Epithelial cell of esophagus (primary cell): ENCODE measurements at regions not wholly inside any gene's neighbourhood (a gene's known extent, or its start where the extent isn't known, plus 50 kb on each side); places are given as distances from the start of the nearest gene placed in this dataset.

Source experiments
- DNase-seq: peaks from one replicate; pipeline ENCODE4 v3.0.0; 2010; ENCODE audit warnings: low read depth
- H3K4me3 ChIP-seq: 2 replicates; pipeline ENCODE4 v1.5.1; 2011; ENCODE audit warnings: mild to moderate bottlenecking, low read length, control low read depth
- TF ChIP-seq, protein P1 (sequence below): IDR thresholded peaks from 2 replicates; pipeline ENCODE4 v1.5.1; 2011; ENCODE audit warnings: low read depth, mild to moderate bottlenecking, low read length, control low read depth, inconsistent platforms; ENCODE audit not compliant: insufficient read depth; ENCODE audit errors: missing control alignments

DNA sequence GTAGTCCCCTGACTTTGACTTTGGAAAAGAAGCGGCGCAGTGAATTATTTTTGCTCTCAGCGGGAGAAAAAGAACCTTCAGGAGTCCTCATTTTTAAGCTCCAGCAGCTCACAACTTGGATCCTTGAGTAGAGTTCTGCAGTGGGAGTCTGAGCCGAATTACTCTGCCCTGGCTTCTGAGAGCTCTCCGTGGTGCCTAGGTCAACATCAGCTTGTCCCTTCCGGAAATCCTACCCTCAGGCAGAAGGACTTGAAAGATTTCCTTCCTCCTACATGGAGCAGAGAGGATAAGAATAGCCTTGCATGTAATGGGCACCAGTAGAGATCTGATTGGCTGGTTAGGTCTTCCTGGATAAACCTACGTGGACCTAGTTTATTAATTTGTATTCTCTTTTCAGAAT is 549.7 kb upstream of the TENM3 start:
- H3K4me3 ChIP-seq = no peak overlapping the region
- DNase-seq = no peak
- TF ChIP-seq, protein P1, sequence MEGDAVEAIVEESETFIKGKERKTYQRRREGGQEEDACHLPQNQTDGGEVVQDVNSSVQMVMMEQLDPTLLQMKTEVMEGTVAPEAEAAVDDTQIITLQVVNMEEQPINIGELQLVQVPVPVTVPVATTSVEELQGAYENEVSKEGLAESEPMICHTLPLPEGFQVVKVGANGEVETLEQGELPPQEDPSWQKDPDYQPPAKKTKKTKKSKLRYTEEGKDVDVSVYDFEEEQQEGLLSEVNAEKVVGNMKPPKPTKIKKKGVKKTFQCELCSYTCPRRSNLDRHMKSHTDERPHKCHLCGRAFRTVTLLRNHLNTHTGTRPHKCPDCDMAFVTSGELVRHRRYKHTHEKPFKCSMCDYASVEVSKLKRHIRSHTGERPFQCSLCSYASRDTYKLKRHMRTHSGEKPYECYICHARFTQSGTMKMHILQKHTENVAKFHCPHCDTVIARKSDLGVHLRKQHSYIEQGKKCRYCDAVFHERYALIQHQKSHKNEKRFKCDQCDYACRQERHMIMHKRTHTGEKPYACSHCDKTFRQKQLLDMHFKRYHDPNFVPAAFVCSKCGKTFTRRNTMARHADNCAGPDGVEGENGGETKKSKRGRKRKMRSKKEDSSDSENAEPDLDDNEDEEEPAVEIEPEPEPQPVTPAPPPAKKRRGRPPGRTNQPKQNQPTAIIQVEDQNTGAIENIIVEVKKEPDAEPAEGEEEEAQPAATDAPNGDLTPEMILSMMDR = no peak

DNA sequence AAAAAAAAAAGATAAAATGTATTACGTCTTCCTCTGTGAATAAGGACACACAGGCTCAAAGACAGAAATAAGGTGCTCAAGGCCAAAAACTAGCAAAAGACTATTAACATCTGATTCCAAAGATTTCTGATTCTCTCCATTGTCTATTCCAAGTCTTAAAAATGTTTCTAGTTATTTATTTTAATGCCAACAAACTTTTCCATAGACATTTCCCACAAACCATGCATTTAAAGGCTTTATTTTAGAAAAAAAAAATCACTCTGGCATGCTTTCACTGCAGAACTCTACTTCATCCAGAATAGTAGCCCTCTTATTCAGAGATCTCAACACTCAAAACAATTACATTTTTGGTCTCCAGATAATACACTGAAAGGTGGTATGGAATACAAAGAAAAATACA is 545.0 kb upstream of the TENM3 start:
- no peak for DNase-seq
- no peak overlapping the region for H3K4me3 ChIP-seq
- TF ChIP-seq, protein P1 = no peak

DNA sequence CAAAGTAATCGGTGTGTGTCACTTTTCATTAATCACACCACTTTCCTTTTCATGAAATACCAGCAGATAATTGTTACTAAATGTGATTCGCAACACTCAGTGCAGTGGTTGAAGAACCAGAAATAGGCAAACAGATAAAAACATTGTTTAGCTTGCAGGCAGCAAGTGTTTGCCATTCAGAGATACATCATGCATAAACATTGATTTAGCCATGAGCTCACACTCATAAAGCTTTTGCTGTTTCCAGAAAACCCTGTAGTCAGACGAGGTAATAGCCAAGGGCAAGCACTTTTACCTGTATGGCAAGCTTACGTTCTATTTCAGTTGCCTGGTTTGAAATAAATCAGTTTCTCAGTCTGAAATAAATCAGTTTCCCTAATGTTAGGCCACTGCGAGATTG is 542.0 kb upstream of the TENM3 start:
- TF ChIP-seq, protein P1 = no peak
- no peak for DNase-seq
- no peak overlapping the region for H3K4me3 ChIP-seq

DNA sequence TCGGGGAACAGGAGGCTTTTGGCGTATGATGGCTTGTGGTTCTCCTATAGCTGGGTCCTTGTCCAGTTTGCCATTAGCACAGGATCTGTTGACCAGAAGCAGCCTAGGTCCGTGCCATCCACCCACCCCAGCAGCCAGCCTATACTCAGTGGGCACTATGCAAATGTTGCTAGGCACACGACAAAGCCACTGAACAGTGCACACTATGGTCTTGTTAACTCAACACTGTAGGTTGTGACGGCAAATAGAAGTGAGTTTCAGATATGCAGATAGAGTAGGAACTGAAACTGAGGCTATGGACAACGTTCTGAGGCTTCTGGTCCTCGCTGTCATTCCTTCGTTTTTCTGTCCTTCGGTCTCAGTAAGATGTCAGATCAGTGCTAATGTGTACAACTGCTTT is 541.3 kb upstream of the TENM3 start:
- TF ChIP-seq, protein P1 = no peak
- no peak overlapping the region for H3K4me3 ChIP-seq
- DNase-seq = no peak

DNA sequence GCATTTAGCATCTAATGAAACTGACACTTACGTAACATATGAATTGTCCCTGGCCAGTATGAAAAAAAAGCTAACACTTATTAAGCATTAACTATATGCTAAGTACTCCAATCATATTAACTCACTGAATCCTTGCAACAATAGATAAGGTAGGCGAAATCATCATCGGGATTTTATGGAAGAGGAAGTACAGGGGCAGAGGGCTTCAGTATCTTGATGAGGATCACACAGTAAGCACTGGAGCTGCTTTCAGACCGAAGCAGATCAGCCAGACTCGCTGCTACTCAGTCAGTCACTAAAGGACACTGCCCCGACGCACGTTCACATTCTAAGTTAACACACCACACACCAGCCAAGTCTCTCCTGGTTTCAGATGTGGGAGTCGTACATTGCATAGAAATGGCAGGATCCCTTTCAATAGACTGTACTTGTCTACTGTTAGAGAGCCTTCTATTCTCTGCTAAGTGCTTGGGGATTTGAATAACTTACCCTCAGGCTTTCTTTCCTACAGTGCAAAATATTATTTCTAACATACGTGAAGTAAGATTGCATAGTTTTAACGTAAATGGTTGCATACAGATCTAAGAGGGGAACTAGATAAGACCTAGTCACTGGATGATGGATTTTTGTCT is 540.2 kb upstream of the TENM3 start:
- no peak overlapping the region for H3K4me3 ChIP-seq
- TF ChIP-seq, protein P1 = no peak
- no peak for DNase-seq

DNA sequence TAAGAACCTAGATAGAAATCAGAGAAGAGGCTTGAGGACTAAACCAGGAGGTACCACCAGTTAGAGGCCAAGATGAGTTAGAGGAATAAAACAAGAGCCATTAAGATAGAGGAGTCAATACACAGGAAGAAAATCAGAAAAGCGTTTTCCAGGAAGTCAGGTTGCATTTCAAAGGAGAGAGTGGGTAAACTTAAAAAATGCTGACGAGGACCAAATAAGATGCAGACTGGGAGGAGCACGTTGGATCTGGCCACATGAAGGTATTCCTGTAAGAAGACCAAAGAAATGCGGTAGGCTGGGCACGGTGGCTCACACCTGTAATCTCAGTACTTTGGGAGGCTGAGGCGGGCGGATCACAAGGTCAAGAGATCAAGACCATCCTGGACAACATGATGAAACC is 533.1 kb upstream of the TENM3 start:
- TF ChIP-seq, protein P1 = no peak
- DNase-seq = no peak
- H3K4me3 ChIP-seq = no peak overlapping the region

DNA sequence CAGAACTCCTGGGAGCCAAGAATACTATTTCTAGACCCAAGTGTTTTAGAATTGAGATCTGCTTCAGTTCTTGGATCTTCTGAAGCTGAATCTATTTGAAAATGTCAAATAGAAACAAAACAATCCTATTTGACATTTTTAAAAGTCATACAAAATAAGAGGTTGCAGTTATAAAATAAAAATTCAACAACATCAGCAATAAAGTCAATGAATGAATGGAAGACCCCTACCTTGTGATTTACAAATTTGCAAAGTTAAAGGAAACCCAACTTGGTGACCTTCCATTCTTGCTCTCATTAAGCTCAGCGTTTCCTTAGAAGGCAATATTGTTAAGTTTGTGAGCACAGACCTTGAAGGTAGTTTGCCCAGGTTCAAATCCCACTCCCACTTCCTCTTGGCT is 531.8 kb upstream of the TENM3 start:
- DNase-seq = no peak
- no peak overlapping the region for H3K4me3 ChIP-seq
- TF ChIP-seq, protein P1 = no peak
